ENCODE measurements at regions not wholly inside any gene's neighbourhood (a gene's known extent, or its start where the extent isn't known, plus 50 kb on each side); places are given as distances from the start of the nearest gene placed in this dataset.
"Not testable (repeated sequence)": the region's sequence is repeated elsewhere in the genome, so short reads cannot be mapped to it uniquely, and the experiment has no call there.

DNA sequence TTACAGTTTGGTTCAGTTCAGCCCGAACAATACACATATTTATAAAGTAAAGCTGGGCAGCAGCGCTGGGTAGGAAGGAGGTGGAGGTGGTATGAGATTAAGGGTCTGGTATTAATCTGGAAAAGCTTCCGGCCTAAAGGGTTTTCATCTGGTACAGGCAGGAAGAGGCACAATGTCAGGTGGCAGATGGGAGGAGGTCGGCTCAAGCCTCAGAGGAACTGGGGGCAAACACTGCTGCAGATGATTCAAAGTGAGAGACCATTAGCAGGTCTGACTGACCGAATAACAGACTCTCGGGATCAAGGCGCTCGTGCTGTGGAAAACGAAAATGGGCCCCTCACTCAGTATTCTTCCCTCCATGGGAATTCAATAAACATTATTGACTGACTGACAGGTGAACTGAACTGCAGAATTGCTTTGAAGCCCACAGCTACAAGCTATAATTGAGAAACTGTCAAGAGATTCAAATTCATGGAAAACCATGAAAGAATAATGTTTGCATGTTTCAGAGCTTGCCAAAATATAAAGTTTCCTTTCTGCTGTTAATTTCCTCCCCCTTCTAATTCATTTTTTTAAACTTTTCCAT lies 75.3 kb downstream of the TMEM167A start:
- no peak for ATAC-seq

- no peak for ATAC-seq
These were observed 76.3 kb downstream of the TMEM167A start for GRCh38 chr5:83000922-83001321.

DNA sequence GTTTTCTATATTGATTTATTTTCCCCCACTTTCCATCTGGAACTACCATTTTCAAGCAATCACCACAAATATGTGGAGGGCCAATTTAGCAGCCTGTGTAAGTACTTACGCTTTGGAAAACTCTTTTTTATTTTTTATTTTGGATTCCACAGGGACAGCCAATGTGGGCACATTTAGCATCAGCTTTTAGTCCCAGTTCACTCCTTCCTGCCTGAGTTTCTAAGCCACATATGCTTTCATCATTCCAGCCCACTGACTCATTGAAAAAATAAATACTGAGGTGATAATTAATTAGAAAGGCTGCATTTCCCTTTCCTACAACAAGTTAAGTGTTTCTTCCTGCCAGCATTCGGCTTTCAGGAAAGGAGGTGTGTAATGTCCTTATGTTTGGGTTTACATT lies 76.8 kb downstream of the TMEM167A start:
- ATAC-seq = no peak

DNA sequence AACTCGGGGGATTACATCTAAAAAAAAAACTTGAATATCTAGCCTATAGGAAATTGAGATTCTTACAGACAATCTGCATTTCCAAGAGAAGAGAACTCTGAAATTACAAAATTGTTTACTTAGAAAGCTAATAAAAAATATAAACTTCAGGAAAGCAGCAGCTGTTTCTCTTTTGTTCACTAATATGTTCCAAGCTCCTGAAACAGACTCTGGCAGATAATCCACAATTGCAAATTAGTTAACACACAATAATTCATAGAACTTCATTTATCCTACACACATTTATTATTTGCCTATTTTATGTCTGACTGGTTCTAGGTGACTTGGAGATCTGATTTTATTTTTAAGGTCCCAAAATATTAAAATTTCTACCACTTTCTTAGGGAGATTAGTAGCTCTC lies 83.8 kb downstream of the TMEM167A start:
- ATAC-seq = no peak

DNA sequence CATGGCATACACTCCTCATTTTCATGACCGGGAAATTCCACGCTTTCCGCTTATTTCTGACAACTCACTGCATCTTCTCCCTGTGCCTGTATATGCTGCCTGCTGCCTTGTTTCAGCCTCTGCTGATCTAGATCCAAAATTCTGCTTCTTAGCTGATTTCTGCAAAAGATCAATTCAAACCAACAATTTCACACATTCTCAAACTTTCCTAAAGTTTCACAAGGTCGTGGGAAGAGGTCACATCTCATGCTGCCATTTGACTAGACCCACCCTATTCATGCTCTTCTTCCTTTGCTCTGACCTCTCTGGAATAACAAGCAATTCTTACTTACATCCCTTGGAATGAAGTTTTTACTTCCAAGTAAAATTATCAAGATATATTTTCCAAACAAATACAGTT lies 84.5 kb downstream of the TMEM167A start:
- ATAC-seq = no peak

DNA sequence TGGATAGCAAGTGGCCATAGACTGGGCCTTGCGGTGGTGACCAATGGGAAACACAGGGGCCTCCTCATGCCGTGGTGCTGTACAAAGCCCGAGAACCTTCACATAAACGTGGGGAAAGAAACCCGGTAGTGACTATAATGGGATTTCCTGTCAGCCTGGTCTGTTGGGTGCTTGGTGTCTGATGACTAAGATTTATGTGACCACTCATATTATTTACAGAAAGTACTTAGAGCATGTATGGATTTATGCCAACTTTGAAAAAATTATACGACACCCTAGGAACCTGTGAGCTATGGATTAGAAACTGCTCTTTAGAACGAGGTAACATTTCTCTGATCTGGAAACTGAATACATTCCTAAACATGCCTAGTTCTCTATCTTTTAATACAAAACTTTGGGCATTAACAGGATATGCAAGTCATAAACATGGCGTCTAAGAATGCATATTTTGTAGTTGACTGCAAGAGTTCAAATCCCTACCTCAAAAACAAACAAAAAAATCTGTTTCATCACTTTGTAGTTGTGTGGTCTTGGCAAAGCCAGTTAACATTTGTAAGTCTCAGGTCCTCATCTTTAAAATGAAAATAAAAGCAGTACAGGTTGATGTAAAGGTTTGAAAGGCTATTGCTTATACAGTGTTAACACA lies 85.4 kb downstream of the TMEM167A start:
- no peak for ATAC-seq

GRCh38 chr5:82991059-82991458 lies 86.1 kb downstream of the TMEM167A start:
- no peak for ATAC-seq

DNA sequence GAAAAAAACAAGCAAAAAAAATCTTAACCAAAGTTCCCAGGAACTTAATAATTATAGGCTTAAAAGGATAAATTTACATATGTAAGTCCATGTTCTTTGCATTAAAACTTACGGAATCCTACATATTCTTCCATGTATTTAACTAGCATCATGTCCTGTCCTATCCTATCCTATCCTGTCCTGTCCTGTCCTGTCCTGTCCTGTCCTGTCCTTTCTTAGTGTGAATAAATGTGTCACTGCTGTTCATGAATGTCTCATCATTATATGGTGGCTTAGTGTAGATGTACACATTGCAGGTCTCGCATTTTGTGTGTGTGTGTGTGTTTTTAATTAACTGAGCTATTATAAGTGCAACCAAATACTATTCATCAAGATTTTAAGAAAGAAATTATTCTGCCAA lies 90.0 kb downstream of the TMEM167A start:
- ATAC-seq = no peak

DNA sequence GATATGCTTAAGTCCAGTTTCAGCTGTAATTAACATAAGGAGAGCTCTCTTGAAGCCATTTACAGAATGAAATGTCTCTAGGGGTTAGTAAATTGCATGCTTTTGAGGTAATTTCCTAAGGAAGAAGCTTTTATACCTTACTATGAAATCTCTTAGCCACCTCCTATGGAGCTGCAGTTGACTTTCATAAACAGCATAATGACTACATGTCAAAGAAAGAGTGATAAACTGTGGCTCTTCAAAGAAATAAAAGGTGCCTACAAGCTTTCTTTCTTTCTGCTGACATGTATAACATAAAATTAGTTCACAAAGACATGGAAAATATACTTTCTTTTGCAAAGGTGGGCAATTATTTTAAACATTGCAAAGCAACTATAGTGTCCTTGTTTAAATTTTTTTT lies 90.8 kb downstream of the TMEM167A start:
- no peak for ATAC-seq

- ATAC-seq = no peak
These were observed 91.4 kb downstream of the TMEM167A start for GRCh38 chr5:82985763-82986162.

GRCh38 chr5:82984786-82985735 lies 92.1 kb downstream of the TMEM167A start:
- no peak for ATAC-seq

DNA sequence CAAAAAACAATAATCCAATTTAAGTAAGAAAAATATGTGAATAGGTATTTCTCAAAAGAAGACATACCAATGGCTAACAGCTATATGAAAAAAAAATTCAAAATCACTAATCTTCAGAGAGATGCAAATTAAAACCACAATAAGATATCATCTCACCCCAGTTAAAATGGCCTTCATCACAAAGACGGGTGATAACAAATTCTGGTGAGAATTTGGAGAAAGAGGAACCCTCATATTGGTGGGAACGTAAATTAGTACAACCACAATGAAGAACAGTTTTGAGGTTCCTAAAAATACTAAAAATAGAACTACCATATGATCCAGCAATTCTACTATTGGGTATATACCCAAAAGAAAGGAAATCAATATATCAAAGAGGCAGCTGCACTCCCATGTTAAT lies 94.3 kb downstream of the TMEM167A start:
- ATAC-seq = no peak

GRCh38 chr5:82976887-82977286 lies 100.3 kb downstream of the TMEM167A start:
- not testable (repeated sequence) for ATAC-seq

DNA sequence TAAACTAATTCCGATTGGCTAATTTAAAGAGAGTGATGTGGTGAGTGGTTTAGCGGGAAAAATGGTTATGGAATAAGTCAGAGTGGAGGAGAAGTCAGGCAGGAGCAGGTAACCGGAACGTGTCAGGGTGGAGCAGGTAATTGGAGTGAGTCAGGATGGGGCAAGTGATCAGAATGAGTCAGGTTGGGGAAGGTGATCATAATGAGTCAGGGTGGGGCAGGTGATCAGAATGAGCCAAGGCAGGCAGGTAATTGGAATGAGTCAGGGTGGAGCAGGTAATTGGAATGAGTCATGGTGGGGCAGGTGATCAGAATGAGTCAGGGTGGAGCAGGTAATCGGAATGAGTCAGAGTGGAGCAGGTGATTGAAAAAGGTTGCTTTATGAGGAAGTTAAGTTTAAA lies 101.4 kb downstream of the TMEM167A start:
- ATAC-seq = no peak

GRCh38 chr5:82975396-82975795 lies 101.8 kb downstream of the TMEM167A start:
- ATAC-seq = no peak

- not testable (repeated sequence) for ATAC-seq
These were observed 102.8 kb downstream of the TMEM167A start for GRCh38 chr5:82974346-82974745.

- no peak for ATAC-seq
These were observed 105.3 kb downstream of the TMEM167A start for GRCh38 chr5:82971901-82972300.

DNA sequence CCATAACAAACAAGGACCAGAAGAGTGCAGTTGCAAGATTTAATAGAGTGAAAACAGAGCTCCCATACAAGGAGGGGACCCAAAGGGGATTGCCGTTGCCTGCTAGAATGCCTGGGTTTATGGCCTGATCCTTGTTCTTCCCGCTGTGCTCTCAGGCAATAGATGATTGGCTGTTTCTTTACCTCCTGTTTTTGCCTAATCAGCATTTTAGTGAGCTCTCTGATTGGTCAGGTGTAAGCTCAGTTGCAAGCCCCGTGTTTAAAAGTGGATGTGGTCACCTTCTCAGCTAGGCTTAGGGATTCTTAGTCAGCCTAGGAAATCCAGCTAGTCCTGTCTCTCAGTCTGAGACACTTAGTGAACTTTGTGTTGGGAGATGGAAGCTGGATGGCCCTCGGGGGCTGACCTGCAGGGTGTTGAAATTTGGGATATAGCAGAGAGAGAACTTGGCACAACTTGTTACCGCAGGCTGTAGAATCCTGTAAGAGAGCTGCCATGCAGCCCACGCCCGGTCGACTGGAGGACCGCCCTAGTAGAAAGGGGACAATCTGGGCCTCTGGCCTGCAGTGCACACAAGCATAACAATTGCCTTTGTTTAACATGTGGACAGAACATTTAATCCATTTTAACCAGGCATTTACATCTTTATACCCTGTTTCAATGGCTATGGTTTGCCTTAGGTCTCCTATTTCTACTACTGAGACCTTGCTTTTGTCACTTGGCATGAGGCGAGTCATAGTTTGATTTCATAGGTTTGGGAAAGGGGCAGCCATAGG lies 106.0 kb downstream of the TMEM167A start:
- ATAC-seq = not testable (repeated sequence)

GRCh38 chr5:82969221-82969976 lies 107.8 kb downstream of the TMEM167A start:
- ATAC-seq = peak; percentile 70 to 79

- no peak for ATAC-seq
These were observed 110.1 kb downstream of the TMEM167A start for GRCh38 chr5:82967072-82967471.

GRCh38 chr5:82959466-82959865 lies 117.7 kb downstream of the TMEM167A start:
- no peak for ATAC-seq

DNA sequence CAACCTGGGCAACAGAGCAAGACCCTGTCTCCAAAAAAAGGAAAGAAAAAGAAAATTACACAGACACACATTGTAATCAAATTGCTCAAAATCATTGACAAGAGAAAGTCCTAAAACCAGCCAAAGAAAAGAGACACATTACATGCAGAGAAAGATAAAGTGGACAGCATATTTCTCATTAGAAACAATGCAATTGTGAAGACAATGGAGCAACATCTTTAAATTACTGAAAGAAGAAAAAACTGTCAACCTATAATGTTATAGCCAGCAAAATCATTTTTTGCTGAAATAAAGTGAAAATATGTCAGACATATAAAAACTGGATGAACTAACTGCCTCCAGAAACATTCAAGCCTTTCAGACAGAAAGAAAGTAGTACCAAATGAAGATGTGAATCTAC lies 120.6 kb downstream of the TMEM167A start:
- no peak for ATAC-seq

Data from activated CD4-positive, CD25-positive, alpha-beta regulatory T cell treated with anti-CD3 and anti-CD28 coated beads, Interleukin-2, amount 50 U/mL, for 24 hours (primary cell).